ENCODE measurements at regions not wholly inside any gene's neighbourhood (a gene's known extent, or its start where the extent isn't known, plus 50 kb on each side); places are given as distances from the start of the nearest gene placed in this dataset.

DNA sequence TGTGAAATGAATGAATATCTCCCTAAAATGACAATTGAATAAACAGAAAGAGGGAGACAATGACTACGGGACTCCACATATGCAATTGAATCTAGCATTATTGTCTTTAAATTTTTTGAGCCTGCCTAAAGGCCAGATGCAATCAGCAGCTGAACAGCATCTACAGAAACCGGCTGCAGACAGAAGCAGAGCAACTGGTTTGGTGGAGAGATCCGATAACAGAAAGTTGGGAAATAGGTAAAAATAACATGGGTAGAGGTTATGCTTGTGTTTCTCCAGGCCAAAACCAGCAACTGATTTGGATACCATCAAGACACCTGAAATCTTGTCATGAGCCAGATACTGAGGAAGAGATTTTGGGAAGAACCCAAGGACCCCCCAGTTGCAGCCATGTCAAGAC is 146.6 kb downstream of the ZNF33B start:
- intact Hi-C loops (cut with DNase I; ENCODE audit: low total_unique reads), result no loop called here
- H3K27me3 ChIP-seq, result no peaks in the 10 kb centered on the region

DNA sequence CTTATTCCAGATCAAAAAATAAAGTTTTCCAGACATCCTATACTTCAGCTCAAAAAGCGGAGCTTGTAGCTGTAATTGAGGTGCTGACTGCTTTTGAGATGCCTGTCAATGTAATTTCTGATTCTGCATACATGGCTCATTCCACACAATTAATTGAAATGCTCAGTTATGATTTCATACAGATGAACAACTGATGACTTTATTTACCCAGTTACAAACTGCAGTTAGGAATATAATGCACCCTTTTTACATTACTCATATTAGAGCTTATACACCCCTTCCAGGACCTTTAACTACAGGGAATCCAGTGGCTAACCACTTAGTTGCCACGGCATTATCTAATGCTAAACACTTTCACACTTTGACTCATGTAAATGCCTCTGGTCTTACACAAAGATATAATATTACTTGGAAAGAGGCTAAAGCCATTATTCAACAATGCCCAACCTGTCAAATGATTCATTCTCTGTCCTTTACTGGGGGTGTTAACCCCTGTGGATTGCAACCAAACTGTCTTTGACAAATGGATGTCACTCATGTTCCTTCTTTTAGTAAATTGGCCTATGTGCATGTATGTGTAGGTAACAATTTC is 147.3 kb downstream of the ZNF33B start:
- H3K4me3 ChIP-seq, result no peak overlapping the region
- H3K36me3 ChIP-seq, result no peaks in the 10 kb centered on the region
- H3K9me3 ChIP-seq, result peaks cover 0 to 7% (median 0%) of the 10 kb centered on the region in 3 donors
- no peak for DNase-seq
- intact Hi-C loops (cut with DNase I; ENCODE audit: low total_unique reads), result no loop called here
- TF ChIP-seq, protein P1, sequence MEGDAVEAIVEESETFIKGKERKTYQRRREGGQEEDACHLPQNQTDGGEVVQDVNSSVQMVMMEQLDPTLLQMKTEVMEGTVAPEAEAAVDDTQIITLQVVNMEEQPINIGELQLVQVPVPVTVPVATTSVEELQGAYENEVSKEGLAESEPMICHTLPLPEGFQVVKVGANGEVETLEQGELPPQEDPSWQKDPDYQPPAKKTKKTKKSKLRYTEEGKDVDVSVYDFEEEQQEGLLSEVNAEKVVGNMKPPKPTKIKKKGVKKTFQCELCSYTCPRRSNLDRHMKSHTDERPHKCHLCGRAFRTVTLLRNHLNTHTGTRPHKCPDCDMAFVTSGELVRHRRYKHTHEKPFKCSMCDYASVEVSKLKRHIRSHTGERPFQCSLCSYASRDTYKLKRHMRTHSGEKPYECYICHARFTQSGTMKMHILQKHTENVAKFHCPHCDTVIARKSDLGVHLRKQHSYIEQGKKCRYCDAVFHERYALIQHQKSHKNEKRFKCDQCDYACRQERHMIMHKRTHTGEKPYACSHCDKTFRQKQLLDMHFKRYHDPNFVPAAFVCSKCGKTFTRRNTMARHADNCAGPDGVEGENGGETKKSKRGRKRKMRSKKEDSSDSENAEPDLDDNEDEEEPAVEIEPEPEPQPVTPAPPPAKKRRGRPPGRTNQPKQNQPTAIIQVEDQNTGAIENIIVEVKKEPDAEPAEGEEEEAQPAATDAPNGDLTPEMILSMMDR (IDR thresholded peaks at IDR 0.05), result no peak
- H3K27ac ChIP-seq, result no peak overlapping the region
- H3K4me1 ChIP-seq, result no peaks in the 10 kb centered on the region
- H3K27me3 ChIP-seq, result no peaks in the 10 kb centered on the region

More for the DNA sequence above, 146.6 kb downstream of the ZNF33B start:
- H3K9me3 ChIP-seq, result peaks cover 0 to under 1% (median 0%) of the 10 kb centered on the region in 3 donors
- no peaks in the 10 kb centered on the region for H3K4me1 ChIP-seq
- H3K4me3 ChIP-seq, result no peak overlapping the region
- H3K36me3 ChIP-seq, result no peaks in the 10 kb centered on the region
- TF ChIP-seq, protein P1 (IDR thresholded peaks at IDR 0.05), result no peak
- no peak overlapping the region for H3K27ac ChIP-seq
- DNase-seq, result no peak

DNA sequence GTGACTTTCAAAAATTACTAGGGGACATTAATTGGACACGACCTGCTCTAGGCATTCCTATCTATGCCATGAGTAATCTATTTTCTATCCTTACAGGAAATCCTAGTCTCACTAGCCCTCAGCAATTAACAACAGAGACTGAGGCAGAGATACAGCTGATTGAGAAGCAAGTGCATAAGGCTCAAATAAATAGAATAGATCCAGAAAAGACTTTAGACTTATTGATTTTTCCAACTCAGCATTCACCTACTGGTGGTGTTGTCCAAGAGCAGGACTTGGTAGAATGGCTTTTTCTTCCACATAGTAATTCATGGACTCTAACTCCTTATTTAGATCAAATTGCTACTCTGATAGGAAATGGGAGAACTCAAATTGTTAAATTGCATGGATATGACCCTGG is 148.0 kb downstream of the ZNF33B start:
- Histone ChIP-seq H3K27me3 (no peaks in the 10 kb centered on the region), H3K4me3 (no peak overlapping the region), H3K4me1 (no peaks in the 10 kb centered on the region), H3K36me3 (no peaks in the 10 kb centered on the region), H3K27ac (no peak overlapping the region), H3K9me3 (peaks cover 0 to 7% (median 0%) of the 10 kb centered on the region in 3 donors)
- DNase-seq, result no peak
- TF ChIP-seq, protein P1 (IDR thresholded peaks at IDR 0.05), result no peak
- intact Hi-C loops (cut with DNase I; ENCODE audit: low total_unique reads), result no loop called here

DNA sequence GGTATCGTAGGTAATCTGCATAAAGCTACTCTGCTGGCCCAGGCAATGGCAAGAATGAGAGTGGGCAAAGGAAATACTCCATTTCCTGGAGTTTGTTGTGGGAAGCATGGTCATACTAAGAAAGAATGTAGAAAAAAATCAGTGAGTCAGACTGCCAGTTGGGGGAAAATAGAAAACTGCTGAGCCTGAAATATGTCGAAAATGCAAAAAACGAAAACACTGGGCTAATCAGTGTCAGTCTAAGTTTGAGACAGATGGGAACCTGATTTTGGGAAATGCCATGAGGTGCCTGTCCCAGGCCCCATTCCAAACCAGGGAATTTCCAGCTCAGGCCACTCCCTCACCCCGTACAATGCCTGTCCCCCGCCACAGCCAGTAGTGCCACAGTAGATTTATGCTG is 150.0 kb downstream of the ZNF33B start:
- H3K27ac ChIP-seq, result no peak overlapping the region
- peaks cover 0 to 7% (median 0%) of the 10 kb centered on the region in 3 donors for H3K9me3 ChIP-seq
- H3K4me1 ChIP-seq, result no peaks in the 10 kb centered on the region
- no peaks in the 10 kb centered on the region for H3K36me3 ChIP-seq
- H3K4me3 ChIP-seq, result no peak overlapping the region
- DNase-seq, result no peak
- H3K27me3 ChIP-seq, result no peaks in the 10 kb centered on the region
- intact Hi-C loops (cut with DNase I; ENCODE audit: low total_unique reads), result no loop called here
- TF ChIP-seq, protein P1 (IDR thresholded peaks at IDR 0.05), result no peak

DNA sequence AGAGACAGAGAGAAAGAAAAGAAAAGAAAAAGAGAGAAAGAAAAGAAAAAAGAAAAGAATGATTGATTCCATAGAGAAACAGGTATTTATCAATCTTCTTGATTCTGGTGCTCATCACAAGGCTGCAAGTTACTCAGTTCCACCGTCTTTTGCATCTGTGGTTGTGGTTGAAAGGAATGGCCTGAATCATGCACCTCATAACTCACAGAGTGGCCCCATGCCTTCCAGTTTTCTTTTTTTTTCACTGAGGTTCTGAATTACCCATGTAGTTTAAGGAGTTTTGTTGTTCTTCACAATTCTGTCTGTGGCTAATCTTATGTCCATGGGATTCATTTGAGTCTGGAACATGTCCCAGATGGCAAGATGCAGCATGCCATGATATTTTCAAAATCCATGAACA is 156.0 kb downstream of the ZNF33B start:
- DNase-seq, result no peak
- Histone ChIP-seq H3K4me1 (no peaks in the 10 kb centered on the region), H3K4me3 (no peak overlapping the region), H3K27me3 (no peaks in the 10 kb centered on the region), H3K27ac (no peak overlapping the region), H3K36me3 (no peaks in the 10 kb centered on the region), H3K9me3 (peaks cover 0 to 7% (median 0%) of the 10 kb centered on the region in 3 donors)
- TF ChIP-seq, protein P1 (IDR thresholded peaks at IDR 0.05), result no peak
- intact Hi-C loops (cut with DNase I; ENCODE audit: low total_unique reads), result no loop called here

DNA sequence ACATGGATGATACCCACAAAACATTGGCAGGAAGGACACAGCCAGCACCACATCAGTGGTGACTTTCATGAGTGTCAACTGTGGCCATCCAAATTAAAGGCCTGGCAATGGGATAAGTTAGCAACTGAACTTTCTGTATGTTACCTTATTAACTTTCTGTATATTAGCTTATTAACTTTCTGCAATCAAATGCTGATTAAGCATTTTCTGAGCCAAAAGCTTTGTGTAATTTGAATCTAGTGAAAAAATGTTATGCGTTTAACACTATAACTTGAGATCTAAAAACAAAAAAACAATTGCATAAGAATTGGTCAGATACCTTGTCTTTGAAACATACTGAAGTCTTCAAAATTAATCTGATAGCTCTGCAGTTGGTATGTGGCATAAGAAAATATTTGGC is 159.3 kb downstream of the ZNF33B start:
- Histone ChIP-seq H3K4me1 (no peaks in the 10 kb centered on the region), H3K27me3 (peaks cover 0 to 11% of the 10 kb centered on the region in 2 donors), H3K4me3 (no peak overlapping the region), H3K36me3 (no peaks in the 10 kb centered on the region), H3K9me3 (no peaks in the 10 kb centered on the region), H3K27ac (no peak overlapping the region)
- DNase-seq, result no peak
- TF ChIP-seq, protein P1 (IDR thresholded peaks at IDR 0.05), result no peak
- intact Hi-C loops (cut with DNase I; ENCODE audit: low total_unique reads), result no loop called here
